Endothelial cell (in vitro differentiated cells): ENCODE measurements at regions not wholly inside any gene's neighbourhood (a gene's known extent, or its start where the extent isn't known, plus 50 kb on each side); places are given as distances from the start of the nearest gene placed in this dataset.
A peak's percentile ranks its signal among the peaks of the same experiment; 100 is the strongest.

ENCODE experiments used
- DNase-seq: peaks from one replicate; pipeline ENCODE4 v3.0.0; 2021; ENCODE audit warnings: low spot score
- H3K27ac Mint-ChIP-seq: one replicate; pipeline ENCODE4 v1.8.0; 2021; ENCODE audit warnings: mixed read lengths, inconsistent platforms; ENCODE audit not compliant: unreplicated experiment
- H3K27me3 Mint-ChIP-seq: one replicate; pipeline ENCODE4 v1.8.0; 2021; ENCODE audit warnings: mild to moderate bottlenecking, moderate library complexity, mixed read lengths, inconsistent platforms; ENCODE audit not compliant: unreplicated experiment
- H3K36me3 Mint-ChIP-seq: one replicate; pipeline ENCODE4 v1.8.0; 2021; ENCODE audit warnings: mild to moderate bottlenecking, low read depth, mixed read lengths, inconsistent platforms; ENCODE audit not compliant: unreplicated experiment
- H3K4me1 Mint-ChIP-seq: one replicate; pipeline ENCODE4 v1.8.0; 2021; ENCODE audit warnings: mild to moderate bottlenecking, mixed read lengths, inconsistent platforms; ENCODE audit not compliant: unreplicated experiment
- H3K4me3 Mint-ChIP-seq: one replicate; pipeline ENCODE4 v1.8.0; 2021; ENCODE audit warnings: mild to moderate bottlenecking, mixed read lengths, inconsistent platforms; ENCODE audit not compliant: unreplicated experiment
- H3K9me3 Mint-ChIP-seq: one replicate; pipeline ENCODE4 v1.8.0; 2021; ENCODE audit warnings: mixed read lengths, inconsistent platforms; ENCODE audit not compliant: unreplicated experiment
- TF ChIP-seq, protein P1 (sequence below): fragments of 200-600 bp; sonication (generic); IDR thresholded peaks from one replicate; pipeline ENCODE4 v1.5.0; 2021; ENCODE audit warnings: antibody characterized with exemption; ENCODE audit not compliant: unreplicated experiment

DNA sequence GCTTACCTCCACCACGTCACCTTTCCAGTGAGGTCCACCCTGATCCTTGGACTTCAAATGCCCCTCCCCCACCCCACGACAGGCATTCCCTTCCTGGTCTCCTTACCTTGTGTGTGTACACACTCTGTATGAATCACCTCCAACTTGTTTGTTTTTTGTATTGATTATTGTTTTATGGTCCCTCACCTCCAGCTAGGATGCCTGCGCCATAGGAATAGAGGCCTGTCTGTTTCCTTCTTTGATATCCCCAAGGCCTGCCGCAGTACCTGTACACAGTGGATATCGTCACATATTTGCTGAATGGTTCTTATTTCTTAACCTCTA, 219.6 kb upstream of the POU3F1 start:
- H3K27me3 Mint-ChIP-seq: peaks cover 8% of the 10 kb centered on the region
- peaks cover 14% of the 10 kb centered on the region for H3K4me1 Mint-ChIP-seq
- H3K9me3 Mint-ChIP-seq: no peaks in the 10 kb centered on the region
- H3K36me3 Mint-ChIP-seq: no peaks in the 10 kb centered on the region
- TF ChIP-seq, protein P1, sequence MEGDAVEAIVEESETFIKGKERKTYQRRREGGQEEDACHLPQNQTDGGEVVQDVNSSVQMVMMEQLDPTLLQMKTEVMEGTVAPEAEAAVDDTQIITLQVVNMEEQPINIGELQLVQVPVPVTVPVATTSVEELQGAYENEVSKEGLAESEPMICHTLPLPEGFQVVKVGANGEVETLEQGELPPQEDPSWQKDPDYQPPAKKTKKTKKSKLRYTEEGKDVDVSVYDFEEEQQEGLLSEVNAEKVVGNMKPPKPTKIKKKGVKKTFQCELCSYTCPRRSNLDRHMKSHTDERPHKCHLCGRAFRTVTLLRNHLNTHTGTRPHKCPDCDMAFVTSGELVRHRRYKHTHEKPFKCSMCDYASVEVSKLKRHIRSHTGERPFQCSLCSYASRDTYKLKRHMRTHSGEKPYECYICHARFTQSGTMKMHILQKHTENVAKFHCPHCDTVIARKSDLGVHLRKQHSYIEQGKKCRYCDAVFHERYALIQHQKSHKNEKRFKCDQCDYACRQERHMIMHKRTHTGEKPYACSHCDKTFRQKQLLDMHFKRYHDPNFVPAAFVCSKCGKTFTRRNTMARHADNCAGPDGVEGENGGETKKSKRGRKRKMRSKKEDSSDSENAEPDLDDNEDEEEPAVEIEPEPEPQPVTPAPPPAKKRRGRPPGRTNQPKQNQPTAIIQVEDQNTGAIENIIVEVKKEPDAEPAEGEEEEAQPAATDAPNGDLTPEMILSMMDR: no peak
- H3K4me3 Mint-ChIP-seq: no peak overlapping the region
- H3K27ac Mint-ChIP-seq: peak overlapping the region; percentile 26
- DNase-seq: no peak

DNA sequence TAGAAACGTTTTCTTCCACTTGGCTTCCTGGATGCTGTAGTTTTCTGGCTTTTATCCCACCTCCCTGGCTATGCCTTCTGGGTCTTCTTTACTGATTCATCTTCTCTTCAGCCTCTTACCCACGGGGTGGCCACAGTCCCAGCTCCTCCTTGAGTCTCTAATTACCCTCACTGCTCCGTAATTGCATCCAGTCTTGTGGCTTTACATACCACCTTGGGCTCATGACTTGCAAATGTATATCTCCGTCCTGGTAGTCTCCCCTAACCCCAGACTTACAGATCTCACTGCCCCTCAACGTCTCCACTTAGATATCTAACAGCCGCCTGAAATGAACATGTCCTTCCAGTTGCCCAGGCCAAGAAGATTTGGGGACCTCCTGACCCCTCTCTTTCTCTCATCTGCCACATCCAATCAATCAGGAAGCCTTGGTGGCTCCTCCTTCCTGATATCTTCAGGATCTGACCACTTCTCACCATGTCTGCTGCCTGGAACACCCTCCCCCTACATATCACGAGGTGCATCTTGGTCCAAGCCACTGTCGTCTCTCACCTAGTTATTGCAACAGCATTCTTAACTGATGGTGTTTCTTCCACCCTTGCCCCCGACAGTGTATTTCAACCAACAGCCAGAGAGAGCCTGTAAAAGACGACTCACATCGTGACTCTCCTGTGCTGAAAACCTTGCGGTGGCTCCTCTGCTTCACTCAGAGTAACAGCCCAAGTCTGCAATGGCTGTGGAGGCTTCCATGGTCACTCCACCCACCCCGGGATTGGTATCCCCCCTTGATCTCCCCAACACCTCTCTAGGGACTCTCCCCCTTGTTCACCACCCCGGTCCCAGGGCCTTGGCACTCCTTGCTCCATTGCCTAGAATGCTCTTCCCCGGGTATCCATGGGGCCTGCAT, 219.0 kb upstream of the POU3F1 start:
- TF ChIP-seq, protein P1: no peak
- H3K4me1 Mint-ChIP-seq: peaks cover 11% of the 10 kb centered on the region
- H3K9me3 Mint-ChIP-seq: no peaks in the 10 kb centered on the region
- H3K27ac Mint-ChIP-seq: no peak overlapping the region
- H3K27me3 Mint-ChIP-seq: peaks cover 8% of the 10 kb centered on the region
- DNase-seq: no peak
- no peaks in the 10 kb centered on the region for H3K36me3 Mint-ChIP-seq
- no peak overlapping the region for H3K4me3 Mint-ChIP-seq

DNA sequence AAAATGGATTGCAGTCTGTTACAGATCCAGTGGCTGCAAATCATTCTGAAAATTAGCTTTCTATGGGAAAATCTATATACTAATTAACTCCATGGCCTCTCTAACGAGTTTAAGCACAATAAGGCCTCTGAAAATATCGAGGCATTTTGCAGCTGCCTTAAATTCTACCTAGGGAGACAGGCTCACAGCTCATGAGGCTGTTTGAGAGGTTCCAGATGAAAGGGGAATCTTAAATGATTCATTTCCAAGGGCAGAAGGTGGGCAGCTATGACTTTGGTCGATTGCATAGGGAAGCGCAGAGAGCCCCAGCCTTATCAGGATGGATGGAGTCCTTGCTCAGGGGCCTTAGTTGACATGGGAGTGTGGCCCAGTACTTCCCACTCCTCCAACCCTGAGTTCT, 216.8 kb upstream of the POU3F1 start:
- Mint-ChIP-seq H3K4me3 (no peak overlapping the region), H3K9me3 (no peaks in the 10 kb centered on the region), H3K27ac (no peak overlapping the region), H3K36me3 (no peaks in the 10 kb centered on the region), H3K27me3 (peaks cover 8% of the 10 kb centered on the region), H3K4me1 (no peaks in the 10 kb centered on the region)
- TF ChIP-seq, protein P1: no peak
- DNase-seq: no peak

DNA sequence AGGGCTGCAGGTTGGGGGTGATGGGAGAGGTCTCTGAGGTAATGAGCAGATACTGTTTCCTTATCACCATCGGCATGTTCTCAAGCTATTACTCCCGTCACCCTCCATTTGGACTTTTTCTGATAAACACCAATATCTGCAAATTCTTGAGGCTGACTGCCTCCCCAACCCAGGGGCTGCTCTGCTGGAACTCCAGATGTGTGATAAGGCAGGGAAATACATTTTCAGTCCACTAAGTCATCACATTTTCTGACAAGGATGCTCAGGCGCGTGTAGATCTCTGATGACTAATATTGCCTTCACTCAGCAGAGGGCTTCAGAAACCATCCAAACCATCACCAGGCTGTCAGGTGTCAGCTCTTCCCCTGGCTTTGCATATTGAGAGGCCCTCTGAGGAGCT, 215.0 kb upstream of the POU3F1 start:
- peaks cover 8% of the 10 kb centered on the region for H3K27me3 Mint-ChIP-seq
- H3K4me3 Mint-ChIP-seq: no peak overlapping the region
- TF ChIP-seq, protein P1: no peak
- H3K4me1 Mint-ChIP-seq: no peaks in the 10 kb centered on the region
- no peaks in the 10 kb centered on the region for H3K36me3 Mint-ChIP-seq
- no peak overlapping the region for H3K27ac Mint-ChIP-seq
- no peak for DNase-seq
- no peaks in the 10 kb centered on the region for H3K9me3 Mint-ChIP-seq

DNA sequence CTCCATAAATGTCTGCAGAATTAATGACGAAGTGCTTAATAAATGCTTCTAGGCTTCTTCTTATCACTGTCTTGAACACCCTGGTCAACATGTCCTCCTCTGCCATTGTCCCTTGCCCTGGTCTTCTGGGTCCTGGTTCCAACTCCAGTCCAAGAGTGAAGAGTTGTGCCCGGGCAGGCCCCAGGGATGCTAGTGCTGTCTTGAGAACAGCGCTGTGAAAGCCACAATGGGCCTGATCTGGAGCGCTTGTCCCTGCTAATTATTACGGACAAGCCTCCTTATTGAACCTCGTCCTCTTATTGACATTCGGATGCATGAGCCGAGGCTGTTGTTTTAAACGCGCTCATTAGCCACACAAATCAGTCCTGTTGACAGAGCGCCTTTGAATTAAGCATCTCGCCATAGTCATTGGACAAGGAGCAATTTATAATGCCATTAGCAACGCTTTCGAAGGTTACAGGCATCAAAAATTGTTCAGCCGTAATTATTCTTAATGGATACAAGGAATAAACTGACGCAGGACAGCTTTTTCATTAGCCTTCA, 211.6 kb upstream of the POU3F1 start:
- Mint-ChIP-seq H3K27me3 (peaks cover 4% of the 10 kb centered on the region), H3K36me3 (no peaks in the 10 kb centered on the region), H3K27ac (no peak overlapping the region), H3K9me3 (no peaks in the 10 kb centered on the region), H3K4me3 (no peak overlapping the region), H3K4me1 (no peaks in the 10 kb centered on the region)
- DNase-seq: no peak
- TF ChIP-seq, protein P1: no peak
